Activated T-helper 1 cell treated with anti-CD3 and anti-CD28 coated beads, Interleukin-12 subunit alpha, Interleukin-12 subunit beta, Interleukin-2, Interleukin-4 antibody, amounts not matched to agents 30 ng/mL and 10 ng/mL and 1 ng/mL, durations not matched to agents 14 hours and 24 hours and 36 hours (primary cell): ENCODE measurements at regions not wholly inside any gene's neighbourhood (a gene's known extent, or its start where the extent isn't known, plus 50 kb on each side); places are given as distances from the start of the nearest gene placed in this dataset.

Experiments used
- DNase-seq: peaks from one replicate; pipeline ENCODE4 v3.0.0; 2021; ENCODE audit warnings: low spot score
- H3K27ac Mint-ChIP-seq: one replicate; pipeline ENCODE4 v1.8.0; 2021; ENCODE audit warnings: mild to moderate bottlenecking, mixed read lengths
- H3K27me3 Mint-ChIP-seq: one replicate; pipeline ENCODE4 v1.8.0; 2022; ENCODE audit warnings: mild to moderate bottlenecking, moderate library complexity, mixed read lengths; ENCODE audit not compliant: insufficient read depth
- H3K36me3 Mint-ChIP-seq: one replicate; pipeline ENCODE4 v1.8.0; 2021; ENCODE audit warnings: low read depth, mixed read lengths
- H3K4me1 Mint-ChIP-seq: one replicate; pipeline ENCODE4 v1.8.0; 2021; ENCODE audit warnings: low read depth, mixed read lengths
- H3K4me3 Mint-ChIP-seq: one replicate; pipeline ENCODE4 v1.8.0; 2021; ENCODE audit warnings: mild to moderate bottlenecking, moderate library complexity, mixed read lengths
- H3K9me3 Mint-ChIP-seq: one replicate; pipeline ENCODE4 v1.8.0; 2021; ENCODE audit warnings: mixed read lengths
- intact Hi-C: fragments of 100-400 bp; cut with micrococcal nuclease; formaldehyde crosslinking; loops from one replicate; pipeline ENCODE4 v1.15.1; 2024

- DNase-seq: no peak
- Mint-ChIP-seq H3K9me3 (no peaks in the 10 kb centered on the region), H3K36me3 (no peaks in the 10 kb centered on the region), H3K27ac (no peak overlapping the region), H3K4me3 (no peak overlapping the region), H3K4me1 (no peaks in the 10 kb centered on the region), H3K27me3 (no peaks in the 10 kb centered on the region)
- intact Hi-C loops: no loop called here
These were observed 216.1 kb downstream of the ABCC12 start for GRCh38 chr16:47939680-47940079.

- no peak for DNase-seq
- H3K36me3 Mint-ChIP-seq: no peaks in the 10 kb centered on the region
- no peak overlapping the region for H3K27ac Mint-ChIP-seq
- no peak overlapping the region for H3K4me3 Mint-ChIP-seq
- intact Hi-C loops: no loop called here
- H3K27me3 Mint-ChIP-seq: no peaks in the 10 kb centered on the region
- H3K9me3 Mint-ChIP-seq: no peaks in the 10 kb centered on the region
- no peaks in the 10 kb centered on the region for H3K4me1 Mint-ChIP-seq
These were observed 217.5 kb downstream of the ABCC12 start for GRCh38 chr16:47938272-47938671.

GRCh38 chr16:47928008-47928407 lies 227.8 kb downstream of the ABCC12 start:
- Mint-ChIP-seq H3K27ac (no peak overlapping the region), H3K4me3 (no peak overlapping the region), H3K9me3 (no peaks in the 10 kb centered on the region), H3K27me3 (peaks cover 2% of the 10 kb centered on the region), H3K36me3 (no peaks in the 10 kb centered on the region), H3K4me1 (no peaks in the 10 kb centered on the region)
- DNase-seq: no peak
- intact Hi-C loops: no loop called here

- intact Hi-C loops: no loop called here
- Mint-ChIP-seq H3K9me3 (no peaks in the 10 kb centered on the region), H3K27ac (no peak overlapping the region)
These were observed 228.5 kb downstream of the ABCC12 start for GRCh38 chr16:47927330-47927729.

GRCh38 chr16:47925811-47926460 lies 229.9 kb downstream of the ABCC12 start:
- DNase-seq: no peak
- H3K27me3 Mint-ChIP-seq: peaks cover 2% of the 10 kb centered on the region
- no peak overlapping the region for H3K4me3 Mint-ChIP-seq
- intact Hi-C loops: no loop called here
- no peak overlapping the region for H3K27ac Mint-ChIP-seq
- no peaks in the 10 kb centered on the region for H3K4me1 Mint-ChIP-seq
- H3K36me3 Mint-ChIP-seq: no peaks in the 10 kb centered on the region
- H3K9me3 Mint-ChIP-seq: no peaks in the 10 kb centered on the region

More at GRCh38 chr16:47927330-47927729, 228.5 kb downstream of the ABCC12 start:
- DNase-seq: no peak
- Mint-ChIP-seq H3K27me3 (peaks cover 2% of the 10 kb centered on the region), H3K4me1 (no peaks in the 10 kb centered on the region), H3K36me3 (no peaks in the 10 kb centered on the region), H3K4me3 (no peak overlapping the region)

GRCh38 chr16:47924950-47925349 lies 230.8 kb downstream of the ABCC12 start:
- Mint-ChIP-seq H3K36me3 (no peaks in the 10 kb centered on the region), H3K4me3 (no peak overlapping the region), H3K4me1 (no peaks in the 10 kb centered on the region), H3K27ac (no peak overlapping the region), H3K27me3 (peaks cover 2% of the 10 kb centered on the region), H3K9me3 (no peaks in the 10 kb centered on the region)
- intact Hi-C loops: no loop called here
- no peak for DNase-seq

- Mint-ChIP-seq H3K27ac (no peak overlapping the region), H3K9me3 (no peaks in the 10 kb centered on the region), H3K4me1 (no peaks in the 10 kb centered on the region), H3K27me3 (peaks cover 4% of the 10 kb centered on the region), H3K4me3 (no peak overlapping the region), H3K36me3 (no peaks in the 10 kb centered on the region)
- DNase-seq: no peak
- intact Hi-C loops: no loop called here
These were observed 234.3 kb downstream of the ABCC12 start for GRCh38 chr16:47921535-47921934.

GRCh38 chr16:47920709-47921108 lies 235.1 kb downstream of the ABCC12 start:
- no peaks in the 10 kb centered on the region for H3K36me3 Mint-ChIP-seq
- no peak overlapping the region for H3K4me3 Mint-ChIP-seq
- peaks cover 4% of the 10 kb centered on the region for H3K27me3 Mint-ChIP-seq
- no peaks in the 10 kb centered on the region for H3K9me3 Mint-ChIP-seq
- no peak overlapping the region for H3K27ac Mint-ChIP-seq
- DNase-seq: no peak
- no peaks in the 10 kb centered on the region for H3K4me1 Mint-ChIP-seq
- intact Hi-C loops: no loop called here

GRCh38 chr16:47917118-47917517 lies 238.7 kb downstream of the ABCC12 start:
- H3K4me1 Mint-ChIP-seq: no peaks in the 10 kb centered on the region
- H3K9me3 Mint-ChIP-seq: no peaks in the 10 kb centered on the region
- peaks cover 2% of the 10 kb centered on the region for H3K27me3 Mint-ChIP-seq
- intact Hi-C loops: no loop called here
- DNase-seq: no peak
- no peak overlapping the region for H3K4me3 Mint-ChIP-seq
- H3K27ac Mint-ChIP-seq: no peak overlapping the region
- no peaks in the 10 kb centered on the region for H3K36me3 Mint-ChIP-seq

GRCh38 chr16:47916266-47916665 lies 239.5 kb downstream of the ABCC12 start:
- Mint-ChIP-seq H3K27me3 (peaks cover 4% of the 10 kb centered on the region), H3K4me1 (no peaks in the 10 kb centered on the region), H3K27ac (no peak overlapping the region), H3K4me3 (no peak overlapping the region), H3K36me3 (no peaks in the 10 kb centered on the region), H3K9me3 (no peaks in the 10 kb centered on the region)
- no peak for DNase-seq
- intact Hi-C loops: no loop called here

GRCh38 chr16:47907109-47907508 lies 248.7 kb downstream of the ABCC12 start:
- Mint-ChIP-seq H3K9me3 (no peaks in the 10 kb centered on the region), H3K36me3 (no peaks in the 10 kb centered on the region), H3K27ac (no peak overlapping the region), H3K27me3 (peaks cover 1% of the 10 kb centered on the region), H3K4me1 (no peaks in the 10 kb centered on the region), H3K4me3 (no peak overlapping the region)
- DNase-seq: no peak
- intact Hi-C loops: no loop called here

- Mint-ChIP-seq H3K36me3 (no peaks in the 10 kb centered on the region), H3K4me3 (no peak overlapping the region), H3K27ac (no peak overlapping the region), H3K4me1 (no peaks in the 10 kb centered on the region), H3K27me3 (no peaks in the 10 kb centered on the region), H3K9me3 (no peaks in the 10 kb centered on the region)
- intact Hi-C loops: no loop called here
- no peak for DNase-seq
These were observed 250.0 kb downstream of the ABCC12 start for GRCh38 chr16:47905771-47906170.

GRCh38 chr16:47904691-47905090 lies 251.1 kb downstream of the ABCC12 start:
- Mint-ChIP-seq H3K27ac (no peak overlapping the region), H3K36me3 (no peaks in the 10 kb centered on the region), H3K4me3 (no peak overlapping the region), H3K9me3 (no peaks in the 10 kb centered on the region), H3K4me1 (no peaks in the 10 kb centered on the region), H3K27me3 (peaks cover under 1% of the 10 kb centered on the region)
- DNase-seq: no peak
- intact Hi-C loops: no loop called here

- Mint-ChIP-seq H3K36me3 (no peaks in the 10 kb centered on the region), H3K27ac (no peak overlapping the region), H3K4me1 (no peaks in the 10 kb centered on the region), H3K4me3 (no peak overlapping the region), H3K27me3 (peaks cover 1% of the 10 kb centered on the region), H3K9me3 (no peaks in the 10 kb centered on the region)
- no peak for DNase-seq
- intact Hi-C loops: no loop called here
These were observed 252.3 kb downstream of the ABCC12 start for GRCh38 chr16:47903470-47903869.
